HG03354 (cell line): ENCODE measurements at regions not wholly inside any gene's neighbourhood (a gene's known extent, or its start where the extent isn't known, plus 50 kb on each side); places are given as distances from the start of the nearest gene placed in this dataset.

Source experiments
- ATAC-seq: cut with Tn5 transposase; IDR thresholded peaks from one replicate; pipeline ENCODE4 v1.9.1; 2021; ENCODE audit warnings: mild to moderate bottlenecking; ENCODE audit not compliant: unreplicated experiment, poor library complexity, severe bottlenecking

DNA sequence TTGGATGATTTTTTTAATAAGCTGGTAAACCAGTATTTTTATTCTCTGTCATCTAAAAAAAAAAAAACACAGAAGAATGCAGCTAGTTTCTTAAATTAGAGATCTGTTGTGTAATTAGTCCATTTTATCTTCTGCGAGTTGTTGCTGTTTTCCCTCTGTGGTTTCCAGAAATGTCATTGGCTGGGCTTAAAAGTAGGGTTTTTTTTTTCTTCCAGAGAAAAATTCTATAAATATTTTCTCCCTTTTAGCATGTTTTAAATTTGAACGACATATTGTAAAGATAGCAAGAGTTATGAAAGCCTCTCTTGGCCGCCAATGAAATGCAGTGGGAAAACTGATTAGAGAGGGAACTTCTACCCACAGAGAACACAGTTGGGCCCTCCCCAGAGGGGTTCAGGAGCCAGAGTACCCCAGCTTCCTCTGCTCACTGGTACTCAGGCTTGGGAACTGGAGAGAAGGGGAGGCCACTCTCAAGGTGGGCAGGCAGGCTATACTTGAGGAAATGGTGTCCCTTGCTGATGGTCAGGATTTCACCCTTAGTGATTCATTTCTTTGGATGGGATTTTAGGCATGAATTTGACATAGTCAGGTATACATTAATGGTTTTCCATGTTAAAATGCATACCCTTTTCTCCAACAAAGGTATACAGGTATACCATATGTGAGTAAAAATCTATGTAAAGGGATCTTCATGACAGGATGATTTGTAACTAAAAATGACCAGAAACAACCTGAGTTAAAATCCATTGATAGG lies 166.1 kb downstream of the BCOR start:
- ATAC-seq = no peak

DNA sequence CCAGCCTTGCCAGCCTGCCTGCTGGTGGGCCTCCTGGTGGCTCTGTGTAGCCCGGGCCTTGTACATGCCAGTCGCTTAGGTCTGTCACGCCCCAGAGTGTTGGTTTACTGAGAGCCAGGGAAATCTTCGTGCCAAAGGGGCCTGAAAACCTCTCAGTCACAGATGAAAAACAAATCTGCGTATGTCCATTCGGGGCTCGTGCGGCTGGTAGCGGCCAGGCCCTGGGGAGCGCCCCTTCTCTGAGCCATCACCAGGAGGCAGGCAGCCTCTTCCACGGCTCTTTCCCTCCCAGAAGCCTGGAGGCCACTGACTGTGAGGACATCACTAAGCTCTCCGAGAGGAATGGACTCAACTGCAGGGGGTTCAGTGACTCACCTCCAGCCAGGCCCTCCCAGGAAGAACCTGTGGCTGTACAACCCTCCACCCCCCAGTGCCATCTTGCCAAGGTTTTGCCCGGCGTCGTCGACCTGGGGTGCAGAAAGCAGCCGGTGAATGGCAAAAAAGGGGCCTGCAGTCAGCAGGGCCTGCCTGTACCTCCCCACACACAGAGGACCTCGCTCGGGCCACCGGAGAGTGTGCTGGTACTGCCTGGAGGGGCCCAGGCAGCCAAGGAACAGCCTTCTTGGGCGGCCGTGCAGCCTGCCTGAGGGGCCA lies 162.2 kb downstream of the BCOR start:
- no peak for ATAC-seq

DNA sequence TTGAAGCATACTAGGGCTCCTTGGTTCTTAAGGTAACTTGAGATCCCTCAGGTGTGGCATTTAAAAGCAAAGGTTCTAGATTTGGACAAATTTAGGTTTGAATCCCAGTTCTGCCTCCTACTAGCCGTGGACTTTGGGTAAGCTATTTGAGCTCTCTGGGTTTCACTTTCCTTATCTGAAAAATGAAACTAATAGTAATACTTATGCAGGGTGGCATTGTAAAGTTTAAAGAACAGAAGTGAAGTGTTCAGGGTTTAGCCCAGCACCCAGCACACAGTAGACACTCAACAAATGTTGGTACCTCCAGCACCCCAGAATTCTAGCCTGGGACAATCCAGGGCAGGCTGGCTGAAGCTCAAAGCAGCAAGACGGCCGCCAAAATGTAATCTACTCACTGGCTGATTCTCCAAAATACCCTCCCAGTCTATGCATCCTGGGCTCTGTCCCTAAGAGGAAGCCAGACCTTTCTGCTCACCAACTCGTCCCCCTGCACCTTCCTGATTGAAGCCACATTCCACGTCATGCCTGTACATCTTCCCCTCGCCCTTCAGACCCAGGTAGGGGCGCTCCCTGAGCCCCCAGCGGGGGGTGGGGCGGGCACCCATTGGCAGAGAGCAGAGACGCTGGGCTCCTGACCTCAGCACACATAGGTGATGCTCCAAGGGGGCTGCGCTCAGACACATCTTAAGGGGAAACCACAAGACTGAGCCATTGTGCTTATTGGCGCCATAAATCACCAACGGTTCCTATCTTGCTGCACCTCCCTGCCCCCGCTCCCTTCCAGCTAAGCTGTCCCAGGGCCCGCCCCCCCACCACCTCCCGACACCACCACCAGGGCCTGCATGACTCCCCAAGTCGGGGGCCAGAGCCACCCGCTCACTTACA lies 160.6 kb downstream of the BCOR start:
- peak; percentile 87 for ATAC-seq

DNA sequence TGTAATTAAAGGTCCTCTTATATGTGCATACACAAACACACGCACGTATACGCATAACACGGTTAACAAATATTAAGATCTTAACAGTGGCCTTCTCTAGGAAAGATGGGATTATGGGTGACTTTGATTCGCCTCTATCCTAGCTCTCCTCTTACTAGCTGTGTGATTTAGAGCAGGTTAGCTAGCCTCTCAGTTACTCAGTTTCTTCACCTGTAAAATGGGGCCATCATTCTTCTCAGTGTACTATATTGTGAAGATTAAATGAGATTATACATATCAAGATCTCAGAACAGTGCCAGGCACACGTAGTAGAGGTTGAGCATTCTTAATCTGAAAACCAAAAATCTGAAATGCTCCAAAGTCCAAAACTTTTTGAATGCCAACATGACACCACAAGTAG lies 159.3 kb downstream of the BCOR start:
- ATAC-seq = no peak

DNA sequence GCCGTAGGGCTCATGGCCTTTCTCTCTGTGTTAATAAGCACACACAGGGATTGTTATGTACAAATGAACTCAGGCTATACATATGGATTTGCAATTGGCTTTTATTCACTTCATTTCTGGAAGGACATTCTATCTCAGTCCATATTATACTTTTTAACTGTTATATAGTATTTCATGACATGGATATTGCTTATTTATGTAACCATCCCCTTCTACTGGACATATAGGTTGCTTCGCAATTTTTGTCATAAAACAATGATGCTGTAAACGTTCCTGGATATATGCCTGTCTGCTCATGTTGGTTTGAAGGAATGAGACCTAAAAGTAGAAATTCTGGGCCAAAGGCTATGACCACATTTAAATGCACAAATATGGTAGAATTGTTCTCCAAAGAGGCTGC lies 158.1 kb downstream of the BCOR start:
- ATAC-seq = no peak

DNA sequence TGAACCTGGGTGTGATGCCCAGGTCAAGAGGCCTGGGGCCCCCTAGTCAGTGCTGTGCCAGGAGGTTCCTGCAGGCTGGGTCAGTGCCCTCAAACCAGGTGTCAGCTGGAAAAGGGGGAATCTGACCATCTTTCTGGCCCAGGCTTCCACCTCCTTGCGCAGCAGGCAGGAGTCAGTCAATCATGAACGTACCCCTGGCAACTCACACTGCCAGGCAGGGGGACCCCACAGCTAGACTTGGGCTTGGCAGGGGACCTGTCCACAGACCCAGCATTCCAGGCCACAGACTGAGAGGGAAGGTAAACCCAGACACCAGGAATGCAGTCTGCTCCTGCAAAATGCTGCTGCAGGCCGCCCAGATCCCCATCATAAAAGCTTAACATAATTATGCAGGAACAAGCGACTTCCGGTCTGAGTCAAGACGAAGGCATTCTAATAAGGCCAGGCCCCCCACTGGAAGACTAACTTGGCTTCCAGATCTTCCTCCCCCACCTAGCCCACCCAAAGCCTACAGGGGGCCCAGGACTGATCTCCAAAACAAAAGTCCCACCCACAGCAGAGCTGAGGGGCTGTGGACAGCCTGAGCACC lies 156.3 kb downstream of the BCOR start:
- no peak for ATAC-seq

DNA sequence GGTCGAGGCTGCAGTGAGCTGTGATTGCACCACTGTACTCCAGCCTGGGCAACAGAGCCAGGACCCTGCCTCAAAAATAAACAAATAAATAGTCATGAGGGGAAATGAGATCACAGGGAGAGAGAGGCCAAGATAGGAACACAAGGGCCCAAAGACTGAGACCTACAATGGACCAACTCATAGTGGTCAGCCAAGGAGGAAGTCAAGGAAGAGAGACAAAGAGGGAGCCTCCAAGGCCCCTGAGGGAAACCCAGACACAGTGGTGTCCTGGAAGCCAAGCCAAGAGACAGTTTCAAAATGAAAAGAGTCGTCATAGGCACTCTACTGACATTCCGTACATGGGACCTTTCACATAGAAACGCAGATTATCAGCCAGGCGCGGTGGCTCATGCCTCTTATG lies 153.3 kb downstream of the BCOR start:
- no peak for ATAC-seq

DNA sequence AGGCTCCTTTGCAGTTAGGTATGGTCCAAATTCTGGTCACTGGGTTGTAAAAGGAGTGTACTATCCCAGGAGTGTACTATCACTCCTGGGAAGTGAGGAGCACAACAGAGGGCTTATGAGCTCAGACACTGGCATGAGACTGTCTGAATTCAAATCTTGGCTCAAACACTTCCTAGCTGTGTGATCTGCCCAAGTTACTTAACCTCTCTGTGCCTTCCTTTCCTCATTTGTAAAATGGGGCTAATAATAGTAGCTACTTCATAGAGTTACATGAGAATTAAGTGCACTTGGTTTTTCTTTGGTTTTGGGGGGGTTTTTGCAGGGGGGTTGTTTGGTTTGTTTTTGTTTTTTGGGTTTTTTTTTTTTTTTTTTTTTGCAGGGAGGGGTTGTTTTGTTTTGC lies 152.0 kb downstream of the BCOR start:
- no peak for ATAC-seq

DNA sequence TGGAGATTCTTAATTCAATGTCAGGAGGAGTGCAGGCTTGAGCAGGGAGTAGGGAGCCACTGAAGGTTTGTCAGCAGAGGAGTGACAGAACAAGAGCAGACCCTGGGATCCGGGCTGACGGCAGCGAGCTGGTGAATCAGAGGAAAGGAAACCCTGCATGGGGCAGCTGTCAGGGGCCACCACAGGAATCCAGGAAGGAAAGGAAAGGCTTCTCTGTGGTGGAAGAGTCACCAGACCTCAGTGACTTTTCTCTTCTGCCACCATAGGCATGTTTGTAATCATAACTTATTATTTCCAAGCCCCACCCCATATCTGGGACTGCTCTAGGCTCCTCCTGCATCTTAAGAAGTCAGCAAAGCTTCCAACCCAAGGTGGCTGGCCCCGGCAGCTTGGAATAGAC lies 150.9 kb downstream of the BCOR start:
- ATAC-seq = no peak

DNA sequence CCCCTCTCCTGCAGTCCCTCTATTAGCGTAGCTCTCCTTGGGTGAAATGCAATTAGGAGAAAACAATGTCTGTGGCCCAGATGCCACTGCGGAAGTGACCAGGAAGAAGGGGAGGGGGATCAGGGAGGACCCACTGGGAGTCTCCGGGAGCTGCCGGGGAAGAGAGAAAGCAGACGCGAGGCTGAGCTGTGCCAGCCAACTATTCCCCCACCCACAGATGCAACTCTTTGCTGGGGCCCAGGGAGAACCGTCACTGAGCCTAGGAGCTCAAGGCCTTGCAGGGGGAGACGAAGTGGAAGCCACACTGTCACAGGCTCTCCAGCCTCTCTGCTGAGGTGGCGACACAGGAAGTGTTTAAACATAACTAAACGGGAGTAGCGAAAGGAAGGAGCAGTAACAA lies 149.2 kb downstream of the BCOR start:
- ATAC-seq = no peak

DNA sequence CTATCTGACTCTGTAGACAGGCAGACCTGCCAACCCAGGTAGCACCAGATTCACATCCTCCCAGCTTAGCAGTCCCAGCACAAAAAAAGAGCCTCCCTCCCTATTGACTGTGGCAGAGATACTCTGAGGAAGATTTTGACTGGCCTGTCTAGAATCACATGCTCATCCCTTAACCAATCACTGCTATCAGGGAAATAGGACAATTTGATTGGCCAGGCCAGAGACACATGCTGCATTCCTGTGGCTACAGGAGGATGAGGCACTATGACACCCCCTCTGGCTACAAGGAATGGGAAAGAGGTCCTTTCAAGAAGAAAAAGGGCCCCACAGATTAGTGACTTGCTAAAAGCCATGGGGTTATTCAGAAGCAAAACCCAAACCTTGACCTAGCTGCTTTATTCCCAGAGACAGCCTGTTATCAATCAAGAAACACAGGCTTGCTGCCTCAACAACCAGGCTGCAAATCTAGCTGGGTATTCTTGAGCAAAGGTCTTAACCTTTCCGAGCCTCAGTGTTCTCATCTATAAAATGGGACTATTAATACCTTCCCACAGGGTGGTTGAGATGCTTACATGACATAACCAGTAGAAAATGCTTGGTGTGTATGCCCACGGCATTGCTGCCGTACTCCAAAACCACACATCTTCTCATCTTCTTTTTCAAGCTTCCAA lies 147.6 kb downstream of the BCOR start:
- ATAC-seq = no peak

DNA sequence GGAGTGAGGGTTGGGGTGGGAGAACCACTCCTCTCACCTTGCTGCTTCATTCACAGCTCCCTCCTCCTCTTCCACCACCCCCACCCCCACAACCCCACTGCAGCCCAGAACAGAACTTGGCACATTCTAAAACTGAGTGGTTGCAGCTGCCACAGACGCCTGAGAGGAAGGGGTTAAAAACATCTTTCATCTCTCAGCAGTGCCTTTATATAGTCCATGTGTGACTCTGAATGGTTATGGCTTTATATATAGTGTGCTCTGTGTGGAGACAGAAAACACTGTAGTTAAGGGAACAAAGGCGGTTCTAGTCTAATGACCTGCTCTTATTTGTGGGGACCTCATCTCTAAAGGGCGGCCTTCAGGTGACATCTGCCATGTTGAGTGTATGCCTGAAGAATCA lies 144.8 kb downstream of the BCOR start:
- ATAC-seq = no peak

DNA sequence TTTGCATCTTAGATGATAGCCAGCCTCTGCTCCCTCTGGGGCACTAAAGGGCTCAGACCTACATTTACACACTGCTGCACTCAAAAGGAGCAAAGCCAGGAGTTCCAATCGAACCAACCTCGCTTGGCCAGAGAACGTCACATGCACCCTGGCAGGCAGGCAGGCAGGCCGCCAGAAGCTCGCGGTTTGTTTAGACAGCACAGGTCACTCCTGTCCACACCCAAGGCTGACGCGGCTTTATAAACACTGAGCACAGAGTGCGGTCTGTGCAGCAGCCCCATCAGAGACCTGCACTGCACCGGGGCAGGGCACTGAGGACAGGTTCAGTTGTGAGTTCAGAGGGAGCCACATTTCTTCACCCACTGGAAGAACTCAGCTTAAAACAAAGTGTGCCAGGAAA lies 143.9 kb downstream of the BCOR start:
- no peak for ATAC-seq

DNA sequence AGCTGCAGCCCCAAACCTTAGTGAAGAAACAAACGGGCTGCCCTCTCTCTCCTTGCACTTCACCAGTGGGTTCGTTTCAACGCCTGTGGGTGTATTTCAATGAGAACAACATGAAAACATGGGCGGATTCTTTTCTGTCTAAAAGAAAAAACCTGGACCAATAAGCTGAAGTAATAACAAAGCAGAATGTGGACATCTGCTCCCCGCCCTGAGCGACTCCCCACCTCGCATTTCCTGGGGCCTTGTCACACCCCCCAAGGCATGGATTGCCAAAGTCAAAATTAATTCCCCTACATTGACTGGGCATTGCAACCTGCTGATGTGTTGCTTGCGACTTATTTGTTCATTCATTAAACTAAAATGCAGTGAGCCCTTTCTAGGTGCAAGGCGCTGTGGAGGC lies 142.9 kb downstream of the BCOR start:
- ATAC-seq = no peak

DNA sequence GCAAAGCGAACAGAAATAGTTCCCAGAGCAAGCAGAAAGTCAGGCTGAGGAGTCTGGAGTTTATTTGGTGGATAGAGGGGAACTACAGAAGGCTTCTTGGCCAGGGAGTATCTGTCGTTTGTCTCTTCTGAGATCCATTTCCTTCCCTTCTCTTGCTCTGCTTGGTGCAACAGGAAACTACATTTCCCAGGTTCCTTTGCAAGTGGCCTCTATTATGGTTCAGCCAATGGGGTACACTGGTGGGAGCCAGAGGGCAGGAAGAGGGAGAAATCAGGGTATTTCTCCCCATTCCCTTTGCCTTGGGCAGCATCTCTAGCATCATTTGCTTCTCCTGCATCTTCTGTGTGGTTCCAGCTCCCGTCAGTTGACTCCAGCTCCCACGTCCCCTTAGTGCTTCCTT lies 142.1 kb downstream of the BCOR start:
- no peak for ATAC-seq

DNA sequence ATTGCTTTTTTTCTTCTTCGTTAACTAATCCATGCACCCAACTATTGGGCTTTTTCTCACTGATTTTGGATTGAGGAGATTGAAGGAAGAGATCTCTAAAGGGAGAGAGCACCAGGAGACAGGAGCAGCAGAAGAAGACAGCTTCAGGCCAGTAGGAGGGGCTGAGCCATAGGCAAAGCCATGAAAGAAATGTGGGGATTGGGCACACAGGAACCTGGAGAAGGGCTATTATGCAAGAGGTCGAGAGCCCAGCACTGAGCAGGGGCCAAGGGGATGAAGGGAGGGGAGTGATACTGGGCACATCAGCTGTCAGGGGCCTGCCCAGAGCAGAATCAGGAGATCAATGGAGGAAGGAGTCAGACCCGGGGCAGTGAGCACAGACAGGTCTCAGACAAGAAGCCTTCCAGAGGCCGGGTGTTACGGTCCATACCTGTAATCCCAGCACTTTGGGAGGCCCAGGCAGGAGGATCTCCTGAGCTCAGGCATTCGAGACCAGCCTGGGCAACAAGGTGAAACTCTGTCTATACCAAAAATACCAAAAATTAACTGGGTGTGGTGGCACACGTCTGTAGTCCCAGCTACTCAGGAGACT lies 140.9 kb downstream of the BCOR start:
- ATAC-seq = no peak

DNA sequence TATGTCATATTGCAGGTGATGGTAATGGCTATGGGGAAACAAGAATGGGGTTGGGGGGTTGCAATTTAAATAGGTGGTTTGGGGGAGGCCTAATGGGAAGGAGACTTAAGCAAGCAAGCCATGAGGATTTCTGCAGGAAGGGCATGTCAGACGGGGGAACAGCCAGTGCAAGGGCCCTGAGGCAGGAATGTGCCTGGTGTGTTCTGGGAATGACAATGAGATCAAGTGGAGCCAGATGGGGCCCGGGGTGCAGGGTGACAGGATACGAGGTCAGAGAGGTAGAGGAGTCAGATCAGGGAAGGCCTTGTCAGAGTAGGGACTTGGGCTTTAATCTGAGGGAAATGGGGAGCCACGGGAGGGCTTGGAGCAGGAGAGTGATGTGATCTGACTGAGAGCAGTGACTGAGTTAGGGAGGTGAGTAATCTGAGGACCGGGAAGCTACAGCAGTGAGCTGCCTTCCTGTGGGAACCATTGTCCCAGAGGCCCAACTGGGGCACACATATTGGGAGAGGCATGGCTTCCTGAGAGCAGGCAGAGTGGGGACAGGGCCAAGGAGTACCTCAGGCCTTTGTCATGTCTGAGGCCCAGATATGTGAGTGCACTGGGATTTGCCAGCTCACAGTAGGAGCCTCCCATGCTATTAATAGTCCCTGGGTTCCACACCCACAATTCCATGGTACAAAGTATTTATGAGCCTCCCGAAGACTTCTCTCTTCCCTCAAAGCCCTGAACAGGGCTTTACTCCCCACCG lies 139.8 kb downstream of the BCOR start:
- ATAC-seq = no peak

DNA sequence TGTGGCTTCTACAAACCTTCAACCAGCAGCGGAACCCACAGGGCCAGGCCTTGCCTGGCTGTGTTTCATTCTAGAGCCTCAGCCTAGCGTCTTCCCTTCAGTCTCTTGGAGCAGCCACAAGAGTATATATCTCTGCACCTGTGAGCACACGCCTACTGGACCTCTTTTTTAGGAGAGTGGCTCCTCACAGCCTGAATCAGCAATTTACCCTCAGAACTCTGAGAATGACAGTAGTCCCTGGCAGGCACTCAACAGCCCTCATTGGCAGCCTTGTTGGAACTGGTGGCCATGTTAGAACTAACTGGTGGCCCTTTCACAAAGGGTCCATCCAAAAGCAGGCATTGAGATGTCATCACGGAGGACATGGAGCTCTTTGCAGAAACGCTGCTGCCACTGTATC lies 138.9 kb downstream of the BCOR start:
- no peak for ATAC-seq

DNA sequence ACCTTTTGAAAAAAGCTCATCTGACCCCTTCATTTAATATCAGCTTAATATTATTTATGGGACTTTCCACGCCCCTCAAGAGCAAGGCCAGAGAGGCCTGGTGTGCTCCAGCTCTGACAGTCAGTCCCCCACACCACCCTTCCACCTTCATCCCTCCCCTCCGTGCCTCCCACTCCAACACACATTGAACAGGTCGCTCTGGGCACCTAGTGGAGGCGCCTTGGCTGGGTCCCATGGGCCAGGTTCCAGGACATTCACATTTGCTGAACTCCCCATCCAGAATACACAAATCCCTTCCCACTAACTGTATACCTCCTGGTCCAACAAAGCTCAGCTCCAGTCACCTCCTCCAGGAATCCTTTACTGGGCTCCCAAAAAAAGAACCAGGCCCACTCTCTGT lies 137.5 kb downstream of the BCOR start:
- no peak for ATAC-seq
